Stimulated activated CD8-positive, alpha-beta memory T cell treated with anti-CD3 and anti-CD28 coated beads, Interleukin-4, amount 100 ng/mL, for 24 hours (primary cell): ENCODE measurements at regions not wholly inside any gene's neighbourhood (a gene's known extent, or its start where the extent isn't known, plus 50 kb on each side); places are given as distances from the start of the nearest gene placed in this dataset.
"Not testable (repeated sequence)": the region's sequence is repeated elsewhere in the genome, so short reads cannot be mapped to it uniquely, and the experiment has no call there.

Source experiments
- DNase-seq: peaks from one replicate; pipeline ENCODE4 v3.0.0-alpha.2; 2020; ENCODE audit warnings: low read depth

- no peak for DNase-seq
Observed at GRCh38 chr5:106986006-106986405, 684.7 kb downstream of the EFNA5 start.

GRCh38 chr5:106985174-106985573 is 685.6 kb downstream of the EFNA5 start:
- DNase-seq: no peak

GRCh38 chr5:106979178-106979577 is 691.6 kb downstream of the EFNA5 start:
- DNase-seq: not testable (repeated sequence)

- not testable (repeated sequence) for DNase-seq
Observed at GRCh38 chr5:106978582-106979165, 692.1 kb downstream of the EFNA5 start.

- no peak for DNase-seq
Observed at GRCh38 chr5:106976363-106976762, 694.4 kb downstream of the EFNA5 start.

- DNase-seq: no peak
Observed at GRCh38 chr5:106974272-106974671, 696.5 kb downstream of the EFNA5 start.

- DNase-seq: no peak
Observed at GRCh38 chr5:106966686-106967315, 703.9 kb downstream of the EFNA5 start.

- DNase-seq: no peak
Observed at GRCh38 chr5:106964132-106964531, 706.6 kb downstream of the EFNA5 start.

- no peak for DNase-seq
Observed at GRCh38 chr5:106963630-106964029, 707.1 kb downstream of the EFNA5 start.

GRCh38 chr5:106962464-106963230 is 708.1 kb downstream of the EFNA5 start:
- DNase-seq: no peak

GRCh38 chr5:106959387-106959786 is 711.4 kb downstream of the EFNA5 start:
- no peak for DNase-seq

- no peak for DNase-seq
Observed at GRCh38 chr5:106957336-106957735, 713.4 kb downstream of the EFNA5 start.

GRCh38 chr5:106956886-106957285 is 713.9 kb downstream of the EFNA5 start:
- no peak for DNase-seq

GRCh38 chr5:106956187-106956586 is 714.5 kb downstream of the EFNA5 start:
- DNase-seq: no peak

- no peak for DNase-seq
Observed at GRCh38 chr5:106940986-106941385, 729.8 kb downstream of the EFNA5 start.

GRCh38 chr5:106940301-106940846 is 730.4 kb downstream of the EFNA5 start:
- no peak for DNase-seq

- DNase-seq: no peak
Observed at GRCh38 chr5:106923409-106923808, 747.3 kb downstream of the EFNA5 start.

- DNase-seq: no peak
Observed at GRCh38 chr5:106921567-106921966, 749.2 kb downstream of the EFNA5 start.

- DNase-seq: no peak
Observed at GRCh38 chr5:106910486-106910885, 760.3 kb downstream of the EFNA5 start.

- no peak for DNase-seq
Observed at GRCh38 chr5:106909716-106910115, 761.0 kb downstream of the EFNA5 start.

GRCh38 chr5:106907979-106908378 is 762.8 kb downstream of the EFNA5 start:
- DNase-seq: no peak

GRCh38 chr5:106906199-106906598 is 764.5 kb downstream of the EFNA5 start:
- DNase-seq: no peak

- no peak for DNase-seq
Observed at GRCh38 chr5:106894964-106895363, 775.8 kb downstream of the EFNA5 start.
